Motor neuron (in vitro differentiated cells): ENCODE measurements at regions not wholly inside any gene's neighbourhood (a gene's known extent, or its start where the extent isn't known, plus 50 kb on each side); places are given as distances from the start of the nearest gene placed in this dataset.

ENCODE experiments used
- ATAC-seq, 8 experiments: fragments of 200-7000 bp; cut with Tn5 transposase; replicated peaks in 6 of 8; 2 replicates each; pipeline ENCODE4 v1.8.0; 2021; ENCODE audit warnings: mild to moderate bottlenecking in 8 of 8, moderate library complexity in 8 of 8
- H3K27ac ChIP-seq, 2 donors: fragments of 250-450 bp; sonication (Bioruptor Pico); 2 replicates each; pipeline ENCODE4 v1.9.0; 2021; ENCODE audit warnings: antibody characterized with exemption in 2 of 2, mild to moderate bottlenecking in 2 of 2, moderate library complexity in 1 of 2
- H3K4me1 ChIP-seq, 2 donors: fragments of 250-450 bp; sonication (Bioruptor Pico); replicated peaks in 1 of 2; 2 replicates each; pipeline ENCODE4 v1.6.1; 2021; ENCODE audit warnings: antibody characterized with exemption in 2 of 2, mild to moderate bottlenecking in 2 of 2, moderate library complexity in 1 of 2
- H3K4me3 ChIP-seq, 5 donors: fragments of 250-450 bp; sonication (Bioruptor Pico); 2 replicates each; pipeline ENCODE4 v1.9.0; 2021; ENCODE audit warnings: antibody characterized with exemption in 5 of 5, mild to moderate bottlenecking in 5 of 5, moderate library complexity in 4 of 5
- WGBS, 10 experiments: fragments of 450-650 bp; shearing (Covaris generic); methylation state at CpG; one replicate each; pipeline ENCODE4 v1.0.0; 2022; 5-methylcytosine and 5-hydroxymethylcytosine counted together
- in situ Hi-C, 9 experiments: fragments of 400-800 bp; cut with MboI; loops; one replicate each; pipeline ENCODE4 v1.15.0; 2021; ENCODE audit warnings: low sequenced_read_pairs in 9 of 9, low pct_unique_long_range_greater_than_20kb in 2 of 9; ENCODE audit not compliant: unreplicated experiment in 9 of 9

DNA sequence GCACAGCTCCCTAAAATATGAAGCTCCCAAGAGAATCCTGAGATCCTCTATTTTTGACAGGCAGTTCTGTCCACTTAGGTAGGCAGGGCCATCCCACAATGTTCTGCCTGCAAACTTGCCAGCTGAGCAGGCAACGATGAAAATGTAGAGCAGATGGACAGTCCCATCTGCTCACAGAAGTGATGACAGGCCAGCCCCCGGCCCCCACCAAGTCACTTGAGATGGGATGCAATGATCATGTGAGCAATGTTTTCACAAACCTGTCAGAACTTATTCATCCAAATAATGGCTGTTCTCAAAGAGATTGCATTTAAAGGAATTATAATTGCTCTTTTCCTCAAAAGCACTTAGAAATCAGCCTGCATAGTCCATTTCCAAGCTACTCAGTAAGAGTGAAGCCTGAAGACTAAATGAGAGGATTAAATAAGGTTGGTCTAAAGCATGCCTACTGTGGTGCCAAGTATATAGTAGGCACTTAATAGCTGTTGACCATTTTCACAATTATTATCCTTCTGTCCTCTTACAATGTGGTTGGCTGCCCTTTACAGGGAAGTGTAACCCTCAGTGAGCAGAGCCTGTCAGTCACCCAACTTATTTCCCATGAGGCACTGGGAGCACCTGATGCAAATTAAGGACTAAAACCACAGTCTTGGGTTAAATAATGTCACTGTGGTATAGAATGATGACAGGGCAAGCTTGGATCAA, 301.2 kb downstream of the FGFR2 start:
- H3K4me3 ChIP-seq = no peak overlapping the region
- 13 to 83% (median 49%) methylated on average over 1 to 2 of the region's 2 CpGs; no CpG with 5 or more reads in 2 of the 10 experiments for WGBS, 10 experiments
- ATAC-seq = peak in 4 of 8 experiments; percentile 43 to 76 (median 68)
- H3K4me1 ChIP-seq = peaks cover 7 to 21% of the 10 kb centered on the region in 2 donors
- in situ Hi-C loops = no loop called here
- no peak overlapping the region for H3K27ac ChIP-seq

DNA sequence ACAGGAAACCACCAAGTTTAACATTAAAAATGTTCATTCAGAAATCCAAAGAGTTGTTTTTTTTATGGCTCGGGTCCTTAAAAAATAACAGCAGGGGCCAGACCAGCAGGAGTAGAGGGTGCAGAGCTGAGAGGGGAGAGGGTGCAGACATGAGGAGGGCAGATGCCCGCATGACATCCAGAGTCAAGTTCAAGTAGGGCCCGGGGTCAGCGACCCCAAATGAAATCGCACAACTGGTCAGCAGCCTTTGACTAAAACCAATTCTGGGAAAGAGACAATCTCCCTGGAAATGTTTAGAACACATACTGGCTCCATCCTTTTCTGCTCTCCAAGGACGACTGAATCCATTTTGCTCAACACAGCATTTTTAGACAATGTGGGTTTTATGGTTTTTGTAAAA, 297.5 kb downstream of the FGFR2 start:
- H3K4me1 ChIP-seq = peaks cover 11 to 13% of the 10 kb centered on the region in 2 donors
- H3K27ac ChIP-seq = no peak overlapping the region
- in situ Hi-C loops = loop anchor here in 1 of 9 experiments (25.0 kb wide), 1 partner anchor 338 kb away; no protein-coding TSS in a partner anchor
- ATAC-seq = no peak
- 31 to 94% (median 78%) methylated on average over 2 to 6 of the region's 6 CpGs for WGBS, 10 experiments
- H3K4me3 ChIP-seq = no peak overlapping the region

DNA sequence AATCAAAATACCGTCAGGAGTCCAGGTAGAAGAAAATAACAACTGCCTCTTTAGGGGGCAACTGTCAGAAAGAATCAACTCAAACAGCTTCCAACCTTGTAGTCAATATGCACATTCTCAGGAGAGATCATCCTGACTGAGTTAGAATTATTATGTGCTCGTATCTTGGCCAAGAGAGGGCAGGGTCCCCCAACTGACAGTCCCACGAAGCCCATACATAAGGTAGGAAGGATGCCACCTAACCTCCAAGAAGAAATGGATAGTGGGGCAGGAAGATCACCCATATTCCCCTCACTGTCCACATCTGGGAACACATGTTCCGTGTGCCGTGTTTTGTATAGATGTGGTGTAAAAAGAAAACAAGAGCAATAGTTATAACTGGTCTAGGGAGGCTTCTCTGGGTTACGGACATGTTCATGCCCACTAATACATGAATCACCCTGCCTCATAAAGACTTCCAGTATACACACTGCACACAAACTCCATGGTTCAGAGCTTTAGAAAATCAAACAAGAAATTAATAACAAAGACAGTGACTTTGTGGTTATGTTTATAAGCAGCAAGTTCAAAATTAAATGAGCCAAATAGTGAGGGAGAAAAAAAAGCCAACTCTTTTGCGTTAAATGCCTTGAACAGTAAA, 295.6 kb downstream of the FGFR2 start:
- H3K4me1 ChIP-seq = peaks cover 7 to 9% of the 10 kb centered on the region in 2 donors
- no peak for ATAC-seq
- in situ Hi-C loops = loop anchor here in 1 of 9 experiments (25.0 kb wide), 1 partner anchor 340 kb away; no protein-coding TSS in a partner anchor

DNA sequence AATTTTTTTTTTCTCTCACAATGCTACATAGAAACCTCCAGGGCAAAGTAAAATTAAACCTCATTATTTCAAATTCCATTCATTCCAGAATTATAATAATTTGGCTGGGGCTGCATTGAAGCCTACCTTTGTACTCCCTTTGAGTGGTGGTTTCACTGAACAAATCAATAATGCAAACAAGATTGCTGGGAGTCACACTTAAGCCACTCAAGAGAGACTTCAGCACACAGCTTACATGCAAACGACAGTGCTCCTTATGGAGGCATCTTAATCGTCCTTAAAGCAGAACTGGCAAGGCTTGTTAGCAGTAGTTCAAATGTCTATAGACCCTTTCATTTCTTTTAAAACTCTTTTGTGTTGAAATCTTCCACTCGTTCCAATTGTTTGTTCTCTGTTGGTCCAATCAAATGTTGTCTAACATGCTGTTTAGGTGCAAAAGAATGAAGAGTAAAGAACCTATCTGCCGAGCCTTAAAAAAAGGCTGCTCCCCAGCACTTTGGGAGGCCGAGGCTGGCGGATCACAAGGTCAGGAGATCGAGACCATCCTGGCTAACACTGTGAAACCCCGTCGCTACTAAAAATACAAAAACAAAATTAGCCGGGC, 294.9 kb downstream of the FGFR2 start:
- in situ Hi-C loops = loop anchor here in 1 of 9 experiments (25.0 kb wide), 1 partner anchor 341 kb away; no protein-coding TSS in a partner anchor
- 20 to 86% (median 52%) methylated on average over 1 to 10 of the region's 10 CpGs for WGBS, 10 experiments
- H3K4me3 ChIP-seq = no peak overlapping the region
- H3K4me1 ChIP-seq = peaks cover 7 to 9% of the 10 kb centered on the region in 2 donors
- H3K27ac ChIP-seq = no peak overlapping the region
- ATAC-seq = peak in 1 of 8 experiments; percentile 26

More for the DNA sequence above, 295.6 kb downstream of the FGFR2 start:
- WGBS, 10 experiments = 5 to 100% (median 82%) methylated on average over 1 to 7 of the region's 7 CpGs
- H3K4me3 ChIP-seq = no peak overlapping the region
- H3K27ac ChIP-seq = no peak overlapping the region

DNA sequence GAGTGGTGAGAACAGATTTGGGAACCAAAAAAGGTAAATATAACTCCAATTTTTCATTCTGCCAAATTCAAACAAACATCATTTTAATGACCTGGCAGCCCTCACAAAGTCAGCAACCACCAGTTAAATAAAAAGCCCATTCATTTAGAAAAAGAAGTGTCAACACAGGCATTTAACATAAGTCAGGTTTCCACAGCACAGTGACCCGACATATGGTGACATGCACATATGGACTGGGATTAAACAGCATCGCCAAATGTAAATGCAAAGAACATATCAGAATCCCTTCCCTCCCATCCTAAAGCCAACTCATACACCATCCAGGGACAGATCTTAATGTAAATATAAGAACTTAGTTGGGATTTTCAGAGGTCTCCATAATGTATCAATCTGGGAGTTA, 293.2 kb downstream of the FGFR2 start:
- in situ Hi-C loops = loop anchor here in 1 of 9 experiments (25.0 kb wide), 1 partner anchor 343 kb away; no protein-coding TSS in a partner anchor

DNA sequence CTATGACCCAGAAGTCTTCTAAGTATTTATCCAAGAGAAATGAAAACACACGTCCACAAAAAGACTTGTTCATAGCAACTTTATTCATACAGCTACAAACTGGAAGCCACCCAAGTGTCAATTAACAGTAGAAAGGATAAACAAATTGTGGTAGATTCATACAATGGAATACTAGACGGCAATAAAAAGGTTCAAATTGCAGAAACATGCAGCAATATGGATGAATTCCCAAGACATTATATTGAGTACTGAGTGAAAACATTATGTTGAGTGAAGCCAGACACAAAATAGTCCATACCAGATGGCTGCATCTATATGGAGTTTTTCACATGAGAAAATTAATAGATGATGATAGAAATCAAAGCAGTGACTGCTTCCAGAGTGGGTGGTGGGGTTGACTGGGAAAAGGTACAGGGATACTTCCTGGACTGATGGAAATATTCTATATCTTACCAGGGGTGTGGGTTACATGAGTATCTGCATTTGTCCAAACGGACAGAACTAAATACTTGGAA, 292.0 kb downstream of the FGFR2 start:
- Histone ChIP-seq H3K27ac (no peak overlapping the region), H3K4me3 (no peak overlapping the region), H3K4me1 (peaks cover 18 to 19% of the 10 kb centered on the region in 2 donors)
- in situ Hi-C loops = loop anchor here in 1 of 9 experiments (25.0 kb wide), 1 partner anchor 344 kb away; no protein-coding TSS in a partner anchor
- ATAC-seq = no peak
- WGBS, 10 experiments = 0 to 100% (median 55%) methylated on average over 1 to 3 of the region's 3 CpGs

More for the DNA sequence above, 293.2 kb downstream of the FGFR2 start:
- peaks cover 12 to 13% of the 10 kb centered on the region in 2 donors for H3K4me1 ChIP-seq
- no peak overlapping the region for H3K4me3 ChIP-seq
- peak in 1 of 8 experiments; percentile 86 for ATAC-seq
- WGBS, 10 experiments = 0 to 83% (median 52%) methylated on average over 1 to 2 of the region's 2 CpGs; no CpG with 5 or more reads in 1 of the 10 experiments
- no peak overlapping the region for H3K27ac ChIP-seq

GRCh38 chr10:121307411-121307980, 290.7 kb downstream of the FGFR2 start:
- peaks cover 25 to 31% of the 10 kb centered on the region in 2 donors for H3K4me1 ChIP-seq
- 17 to 100% (median 71%) methylated on average over 1 to 3 of the region's 3 CpGs for WGBS, 10 experiments
- in situ Hi-C loops = loop anchor here in 1 of 9 experiments (25.0 kb wide), 1 partner anchor 345 kb away; no protein-coding TSS in a partner anchor
- H3K27ac ChIP-seq = no peak overlapping the region
- no peak overlapping the region for H3K4me3 ChIP-seq
- no peak for ATAC-seq

DNA sequence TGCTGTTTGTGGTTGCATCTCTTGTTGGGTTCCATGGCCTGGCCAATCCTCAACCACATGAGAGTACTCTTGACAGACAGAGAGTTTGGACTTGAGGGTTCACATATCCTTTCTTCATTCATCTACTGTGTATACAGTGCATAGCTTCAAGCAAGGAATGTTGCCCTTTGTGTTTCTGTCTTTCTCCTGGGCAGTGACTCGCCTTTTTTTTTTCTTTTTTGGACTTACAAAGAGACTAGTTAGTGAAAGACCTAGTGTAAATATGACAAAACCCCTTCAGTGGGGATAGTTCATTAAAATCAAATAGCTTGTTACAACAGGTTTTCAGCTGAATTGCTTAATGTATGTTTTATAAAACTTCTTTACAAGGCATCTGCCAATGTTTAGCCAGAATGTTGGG, 290.2 kb downstream of the FGFR2 start:
- WGBS, 10 experiments = 0 to 89% (median 82%) methylated on average over 1 of the region's 1 CpG; no CpG with 5 or more reads in 2 of the 10 experiments
- Histone ChIP-seq H3K27ac (no peak overlapping the region), H3K4me3 (no peak overlapping the region), H3K4me1 (peaks cover 25 to 34% of the 10 kb centered on the region in 2 donors)
- in situ Hi-C loops = loop anchor here in 1 of 9 experiments (25.0 kb wide), 1 partner anchor 346 kb away; no protein-coding TSS in a partner anchor
- ATAC-seq = peak in 3 of 8 experiments; percentile 21 to 71 (median 40)

- no peak for ATAC-seq
- WGBS, 10 experiments = 6 to 100% (median 86%) methylated on average over 1 to 3 of the region's 3 CpGs; no CpG with 5 or more reads in 1 of the 10 experiments
- Histone ChIP-seq H3K4me3 (no peak overlapping the region), H3K27ac (no peak overlapping the region), H3K4me1 (peaks cover 21 to 28% of the 10 kb centered on the region in 2 donors)
- in situ Hi-C loops = loop anchor here in 1 of 9 experiments (25.0 kb wide), 1 partner anchor 347 kb away; no protein-coding TSS in a partner anchor
Observed at GRCh38 chr10:121309164-121309563, 289.1 kb downstream of the FGFR2 start.

- no peak overlapping the region for H3K4me3 ChIP-seq
- peak in 5 of 8 experiments; percentile 38 to 98 (median 87) for ATAC-seq
- H3K27ac ChIP-seq = no peak overlapping the region
- WGBS, 10 experiments = 0 to 39% (median 13%) methylated on average over 1 to 9 of the region's 9 CpGs
- H3K4me1 ChIP-seq = peaks cover 16 to 28% of the 10 kb centered on the region in 2 donors
- in situ Hi-C loops = loop anchor here in 1 of 9 experiments (25.0 kb wide), 1 partner anchor 348 kb away; no protein-coding TSS in a partner anchor
Observed at GRCh38 chr10:121310151-121310711, 288.0 kb downstream of the FGFR2 start.

DNA sequence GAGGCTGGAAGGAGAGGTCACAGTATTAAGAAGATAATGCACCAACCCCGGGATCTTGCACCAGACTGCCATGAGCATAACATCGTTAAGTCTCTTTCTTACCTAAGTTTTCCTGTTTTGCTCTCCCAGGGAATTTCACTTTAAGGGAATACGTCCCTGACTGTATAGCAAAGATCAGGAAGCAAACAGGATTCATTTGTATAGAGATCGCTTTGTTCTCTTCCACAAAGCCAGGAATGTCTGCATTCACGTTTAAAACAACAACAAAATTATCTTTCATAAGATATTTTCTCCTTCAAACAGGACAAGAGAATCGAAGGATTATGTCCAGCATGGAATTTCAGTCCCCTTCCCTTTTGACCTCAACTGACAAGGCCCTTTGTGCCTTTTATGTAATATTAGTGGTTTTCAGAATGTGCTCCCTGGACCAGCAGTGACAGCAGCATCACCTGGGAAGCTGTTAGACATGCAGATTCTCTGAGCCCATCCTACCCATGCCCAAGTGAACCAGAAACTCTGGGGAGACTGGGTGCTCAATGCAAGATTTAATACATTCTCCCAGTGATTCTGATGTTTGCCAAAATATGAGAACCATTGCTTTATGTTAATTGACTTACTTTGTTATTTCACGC, 286.3 kb downstream of the FGFR2 start:
- in situ Hi-C loops = loop anchor here in 1 of 9 experiments (25.0 kb wide), 1 partner anchor 350 kb away; no protein-coding TSS in a partner anchor
- Histone ChIP-seq H3K27ac (no peak overlapping the region), H3K4me1 (peaks cover 16 to 28% of the 10 kb centered on the region in 2 donors), H3K4me3 (no peak overlapping the region)
- 0 to 88% (median 45%) methylated on average over 1 to 7 of the region's 7 CpGs; no CpG with 5 or more reads in 1 of the 10 experiments for WGBS, 10 experiments
- peak in 1 of 8 experiments; percentile 25 for ATAC-seq
